HepG2 (cell line): ENCODE measurements at regions not wholly inside any gene's neighbourhood (a gene's known extent, or its start where the extent isn't known, plus 50 kb on each side); places are given as distances from the start of the nearest gene placed in this dataset.
A peak's percentile ranks its signal among the peaks of the same experiment; 100 is the strongest.

Experiments used
- ATF1 ChIP-seq: IDR thresholded peaks from 2 replicates; pipeline ENCODE4 v1.6.1; 2016; ENCODE audit warnings: mild to moderate bottlenecking, control low read depth
- CC2D1A ChIP-seq: sonication (generic); formaldehyde crosslinking; IDR thresholded peaks from 2 replicates; pipeline ENCODE4 v1.8.1; 2023; ENCODE audit warnings: mild to moderate bottlenecking, missing genetic modification reagents
- CCDC6 ChIP-seq: sonication (generic); formaldehyde crosslinking; IDR thresholded peaks from 2 replicates; pipeline ENCODE4 v1.8.1; 2022; ENCODE audit warnings: mild to moderate bottlenecking, missing genetic modification reagents, moderate library complexity
- FOXP4 ChIP-seq: sonication (generic); formaldehyde crosslinking; IDR thresholded peaks from 2 replicates; pipeline ENCODE4 v1.4.0; 2020; ENCODE audit warnings: missing genetic modification reagents
- GATAD2A ChIP-seq: IDR thresholded peaks from 2 replicates; pipeline ENCODE4 v1.6.1; 2016
- HDAC2 ChIP-seq: sonication (generic); formaldehyde crosslinking; IDR thresholded peaks from 2 replicates; pipeline ENCODE4 v1.4.0; 2020; ENCODE audit warnings: missing genetic modification reagents
- HMG20B ChIP-seq: conservative IDR thresholded peaks from 2 replicates; pipeline ENCODE4 v1.6.1; 2016; ENCODE audit warnings: missing genetic modification reagents, missing compliant biosample characterization
- IKZF5 ChIP-seq: IDR thresholded peaks from 2 replicates; pipeline ENCODE4 v1.6.1; 2018; ENCODE audit warnings: missing genetic modification reagents, mild to moderate bottlenecking, missing compliant biosample characterization
- KAT2B ChIP-seq: fragments of 150-350 bp; IDR thresholded peaks from 2 replicates; pipeline ENCODE4 v1.6.1; 2014; ENCODE audit warnings: low read depth, low read length, borderline replicate concordance
- MLLT10 ChIP-seq: sonication (generic); formaldehyde crosslinking; IDR thresholded peaks from 2 replicates; pipeline ENCODE4 v1.4.0; 2020; ENCODE audit warnings: missing genetic modification reagents
- SPEN ChIP-seq: sonication (generic); formaldehyde crosslinking; IDR thresholded peaks from 2 replicates; pipeline ENCODE4 v1.5.1; 2020; ENCODE audit warnings: low read depth, mild to moderate bottlenecking, missing genetic modification reagents
- TCF7 ChIP-seq: sonication (generic); IDR thresholded peaks from 2 replicates; pipeline ENCODE4 v1.6.1; 2016; ENCODE audit warnings: antibody characterized with exemption, low read depth
- ZBTB4 ChIP-seq: sonication (generic); formaldehyde crosslinking; IDR thresholded peaks from 2 replicates; pipeline ENCODE4 v1.4.0; 2020; ENCODE audit warnings: missing genetic modification reagents, mild to moderate bottlenecking, borderline replicate concordance
- ZNF292 ChIP-seq: sonication (generic); formaldehyde crosslinking; IDR thresholded peaks from 2 replicates; pipeline ENCODE4 v1.8.1; 2022; ENCODE audit warnings: mild to moderate bottlenecking, low read depth, missing genetic modification reagents, borderline replicate concordance
- ZNF343 ChIP-seq: sonication (generic); formaldehyde crosslinking; IDR thresholded peaks from 2 replicates; pipeline ENCODE4 v1.4.0; 2020; ENCODE audit warnings: mild to moderate bottlenecking, missing genetic modification reagents
- ZNF503 ChIP-seq: sonication (generic); formaldehyde crosslinking; IDR thresholded peaks from 2 replicates; pipeline ENCODE4 v1.4.0; 2020; ENCODE audit warnings: missing genetic modification reagents
- TF ChIP-seq, protein P1 (sequence below): sonication (generic); formaldehyde crosslinking; IDR thresholded peaks from 2 replicates; pipeline ENCODE4 v1.5.0; 2020; ENCODE audit warnings: missing genetic modification reagents
- TF ChIP-seq, protein P2 (sequence below): sonication (generic); formaldehyde crosslinking; IDR thresholded peaks from 2 replicates; pipeline ENCODE4 v1.5.0; 2020; ENCODE audit warnings: missing genetic modification reagents
- TF ChIP-seq, protein P3 (sequence below): IDR thresholded peaks from 2 replicates; pipeline ENCODE4 v1.6.1; 2016; ENCODE audit warnings: mild to moderate bottlenecking

DNA sequence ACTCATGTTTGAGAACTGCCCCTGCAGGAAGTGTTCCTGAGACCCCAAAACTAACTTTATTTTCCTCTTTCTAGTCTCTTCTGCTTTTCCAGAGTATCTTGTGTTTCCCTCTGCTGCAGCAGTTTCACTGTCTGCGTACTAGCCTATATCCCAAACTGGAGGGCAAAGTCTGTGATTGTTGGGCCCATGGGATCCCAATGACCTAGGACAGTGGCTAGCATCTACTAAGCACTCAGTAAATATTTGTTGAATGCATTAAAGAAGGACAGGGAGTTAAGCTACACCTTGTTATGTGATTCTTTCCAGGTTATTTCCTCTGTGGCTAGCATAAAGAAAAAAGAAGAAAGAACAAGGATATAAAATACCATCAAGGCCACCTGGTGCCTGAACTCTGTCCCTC lies 210.6 kb upstream of the PHYHIPL start (continued):
- TF ChIP-seq, protein P1, sequence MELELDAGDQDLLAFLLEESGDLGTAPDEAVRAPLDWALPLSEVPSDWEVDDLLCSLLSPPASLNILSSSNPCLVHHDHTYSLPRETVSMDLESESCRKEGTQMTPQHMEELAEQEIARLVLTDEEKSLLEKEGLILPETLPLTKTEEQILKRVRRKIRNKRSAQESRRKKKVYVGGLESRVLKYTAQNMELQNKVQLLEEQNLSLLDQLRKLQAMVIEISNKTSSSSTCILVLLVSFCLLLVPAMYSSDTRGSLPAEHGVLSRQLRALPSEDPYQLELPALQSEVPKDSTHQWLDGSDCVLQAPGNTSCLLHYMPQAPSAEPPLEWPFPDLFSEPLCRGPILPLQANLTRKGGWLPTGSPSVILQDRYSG (CRISPR knock-in tag) = no peak
- peak; percentile 53; the same call in 1 of the 2 replicates for TF ChIP-seq IKZF5 (CRISPR knock-in tag)
- no peak for TF ChIP-seq CC2D1A
- TF ChIP-seq, protein P2, sequence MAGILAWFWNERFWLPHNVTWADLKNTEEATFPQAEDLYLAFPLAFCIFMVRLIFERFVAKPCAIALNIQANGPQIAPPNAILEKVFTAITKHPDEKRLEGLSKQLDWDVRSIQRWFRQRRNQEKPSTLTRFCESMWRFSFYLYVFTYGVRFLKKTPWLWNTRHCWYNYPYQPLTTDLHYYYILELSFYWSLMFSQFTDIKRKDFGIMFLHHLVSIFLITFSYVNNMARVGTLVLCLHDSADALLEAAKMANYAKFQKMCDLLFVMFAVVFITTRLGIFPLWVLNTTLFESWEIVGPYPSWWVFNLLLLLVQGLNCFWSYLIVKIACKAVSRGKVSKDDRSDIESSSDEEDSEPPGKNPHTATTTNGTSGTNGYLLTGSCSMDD (CRISPR knock-in tag) = no peak
- no peak for TF ChIP-seq MLLT10 (CRISPR knock-in tag)
- peak; percentile 50; the same call in 1 of the 2 replicates for TF ChIP-seq ZNF503 (CRISPR knock-in tag)
- peak; percentile 96 for TF ChIP-seq ZNF292 (CRISPR knock-in tag)
- TF ChIP-seq, protein P3, sequence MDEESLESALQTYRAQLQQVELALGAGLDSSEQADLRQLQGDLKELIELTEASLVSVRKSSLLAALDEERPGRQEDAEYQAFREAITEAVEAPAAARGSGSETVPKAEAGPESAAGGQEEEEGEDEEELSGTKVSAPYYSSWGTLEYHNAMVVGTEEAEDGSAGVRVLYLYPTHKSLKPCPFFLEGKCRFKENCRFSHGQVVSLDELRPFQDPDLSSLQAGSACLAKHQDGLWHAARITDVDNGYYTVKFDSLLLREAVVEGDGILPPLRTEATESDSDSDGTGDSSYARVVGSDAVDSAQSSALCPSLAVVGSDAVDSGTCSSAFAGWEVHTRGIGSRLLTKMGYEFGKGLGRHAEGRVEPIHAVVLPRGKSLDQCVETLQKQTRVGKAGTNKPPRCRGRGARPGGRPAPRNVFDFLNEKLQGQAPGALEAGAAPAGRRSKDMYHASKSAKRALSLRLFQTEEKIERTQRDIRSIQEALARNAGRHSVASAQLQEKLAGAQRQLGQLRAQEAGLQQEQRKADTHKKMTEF (CRISPR knock-in tag) = 0 out of 2 replicates have a peak, but pooled peaks have one; percentile 42
- TF ChIP-seq SPEN = no peak
- TF ChIP-seq ATF1 (CRISPR knock-in tag) = peak; percentile 52; the same call in 1 of the 2 replicates
- 0 out of 2 replicates have a peak, but pooled peaks have one; percentile 39 for TF ChIP-seq HMG20B (CRISPR knock-in tag)
- TF ChIP-seq FOXP4 (CRISPR knock-in tag) = peak; percentile 87
- no peak for TF ChIP-seq ZNF343 (CRISPR knock-in tag)
- TF ChIP-seq GATAD2A = peak; percentile 95
- no peak for TF ChIP-seq ZBTB4 (CRISPR knock-in tag)
- peak; percentile 54; the same call in 1 of the 2 replicates for TF ChIP-seq TCF7
- no peak for TF ChIP-seq KAT2B
- TF ChIP-seq CCDC6 (CRISPR knock-in tag) = no peak
- TF ChIP-seq HDAC2 (CRISPR knock-in tag) = peak; percentile 76; the same call in 1 of the 2 replicates
